Liver (tissue), 8 donors: ENCODE measurements at regions not wholly inside any gene's neighbourhood (a gene's known extent, or its start where the extent isn't known, plus 50 kb on each side); places are given as distances from the start of the nearest gene placed in this dataset.

Experiments
- DNase-seq: peaks from one replicate; pipeline ENCODE4 v3.0.0-alpha.2; 2017; ENCODE audit warnings: low spot score
- H3K27ac ChIP-seq, 2 donors: one replicate each; pipeline ENCODE4 v1.7.0; 2013; ENCODE audit warnings: inconsistent platforms in 2 of 2, low read length in 2 of 2, control low read depth in 1 of 2, low read depth in 1 of 2, mild to moderate bottlenecking in 1 of 2
- H3K27me3 ChIP-seq, 4 donors: one replicate each; pipeline versions ENCODE4 v1.6.1 to v1.7.0; 2013; ENCODE audit warnings: low read length in 3 of 4, inconsistent platforms in 1 of 4, mild to moderate bottlenecking in 1 of 4, moderate library complexity in 1 of 4; ENCODE audit not compliant: control insufficient read depth in 4 of 4, insufficient read depth in 4 of 4
- H3K36me3 ChIP-seq, 4 donors: one replicate each; pipeline versions ENCODE4 v1.6.1 to v1.7.0; 2013; ENCODE audit warnings: low read length in 3 of 4, mild to moderate bottlenecking in 3 of 4, low read depth in 1 of 4, moderate library complexity in 1 of 4; ENCODE audit not compliant: control insufficient read depth in 4 of 4, insufficient read depth in 3 of 4
- H3K4me1 ChIP-seq, 4 donors: one replicate each; pipeline versions ENCODE4 v1.6.1 to v1.7.0; 2013; ENCODE audit warnings: low read length in 3 of 4, mild to moderate bottlenecking in 3 of 4, moderate library complexity in 1 of 4; ENCODE audit not compliant: control insufficient read depth in 4 of 4, insufficient read depth in 4 of 4
- H3K4me3 ChIP-seq, 3 donors: one replicate each; pipeline versions ENCODE4 v1.6.1 to v1.7.0; 2013; ENCODE audit warnings: low read length in 3 of 3, control low read depth in 1 of 3, low read depth in 1 of 3, mild to moderate bottlenecking in 1 of 3
- H3K9ac ChIP-seq, 2 donors: one replicate each; pipeline ENCODE4 v1.7.0; 2013; ENCODE audit warnings: low read length in 2 of 2, mild to moderate bottlenecking in 2 of 2, moderate library complexity in 2 of 2, control low read depth in 1 of 2, low read depth in 1 of 2
- H3K9me3 ChIP-seq, 4 donors: one replicate each; pipeline versions ENCODE4 v1.6.1 to v1.7.0; 2013; ENCODE audit warnings: low read length in 3 of 4; ENCODE audit not compliant: control insufficient read depth in 4 of 4
- EGR1 ChIP-seq, 2 donors: IDR thresholded peaks; 2 replicates each; pipeline ENCODE4 v1.6.1; 2016 to 2018; ENCODE audit warnings: antibody characterized with exemption in 2 of 2, low read depth in 2 of 2
- FOXA1 ChIP-seq: IDR thresholded peaks from 2 replicates; pipeline ENCODE4 v1.6.1; 2016; ENCODE audit warnings: antibody characterized with exemption
- FOXA2 ChIP-seq: IDR thresholded peaks from 2 replicates; pipeline ENCODE4 v1.6.1; 2016; ENCODE audit warnings: antibody characterized with exemption
- GABPA ChIP-seq, 2 donors: IDR thresholded peaks in 1 of 2; conservative IDR thresholded peaks in 1 of 2; 2 replicates each; pipeline ENCODE4 v1.6.1; 2016; ENCODE audit warnings: antibody characterized with exemption in 2 of 2, mild to moderate bottlenecking in 1 of 2, moderate library complexity in 1 of 2
- HNF4A ChIP-seq, 2 donors: conservative IDR thresholded peaks; 2 replicates each; pipeline ENCODE4 v1.6.1; 2016; ENCODE audit warnings: antibody characterized with exemption in 2 of 2, mild to moderate bottlenecking in 2 of 2
- HNF4G ChIP-seq: IDR thresholded peaks from 2 replicates; pipeline ENCODE4 v1.6.1; 2016; ENCODE audit warnings: antibody characterized with exemption
- JUND ChIP-seq, 2 donors: IDR thresholded peaks; 2 replicates each; pipeline ENCODE4 v1.6.1; 2016; ENCODE audit warnings: antibody characterized with exemption in 2 of 2
- MAX ChIP-seq: IDR thresholded peaks from 2 replicates; pipeline ENCODE4 v1.6.1; 2016; ENCODE audit warnings: antibody characterized with exemption
- NR2F2 ChIP-seq: IDR thresholded peaks from 2 replicates; pipeline ENCODE4 v1.6.1; 2016; ENCODE audit warnings: antibody characterized with exemption
- RAD21 ChIP-seq, 2 donors: IDR thresholded peaks; 2 replicates each; pipeline ENCODE4 v1.6.1; 2016; ENCODE audit warnings: antibody characterized with exemption in 2 of 2, mild to moderate bottlenecking in 2 of 2
- REST ChIP-seq: IDR thresholded peaks from 2 replicates; pipeline ENCODE4 v1.6.1; 2016; ENCODE audit warnings: antibody characterized with exemption, mild to moderate bottlenecking
- RXRA ChIP-seq, 2 donors: IDR thresholded peaks; 2 replicates each; pipeline ENCODE4 v1.6.1; 2017 to 2018; ENCODE audit warnings: antibody characterized with exemption in 2 of 2, mild to moderate bottlenecking in 1 of 2
- SP1 ChIP-seq: IDR thresholded peaks from 2 replicates; pipeline ENCODE4 v1.6.1; 2018; ENCODE audit warnings: antibody characterized with exemption, mild to moderate bottlenecking
- TAF1 ChIP-seq: conservative IDR thresholded peaks from 2 replicates; pipeline ENCODE4 v1.6.1; 2016; ENCODE audit warnings: antibody characterized with exemption, mild to moderate bottlenecking
- YY1 ChIP-seq: IDR thresholded peaks from 2 replicates; pipeline ENCODE4 v1.6.1; 2016; ENCODE audit warnings: antibody characterized with exemption, mild to moderate bottlenecking
- ZBTB33 ChIP-seq: IDR thresholded peaks from 2 replicates; pipeline ENCODE4 v1.6.1; 2016; ENCODE audit warnings: antibody characterized with exemption
- WGBS: extraction: QIAGEN DNeasy Blood & Tissue Kit; methylation state at CpG from one replicate; pipeline ENCODE4 v1.1.7; 2013; 5-methylcytosine and 5-hydroxymethylcytosine counted together
- TF ChIP-seq, protein P1 (sequence below): IDR thresholded peaks from 2 replicates; pipeline ENCODE4 v1.6.1; 2016; ENCODE audit warnings: antibody characterized with exemption
- TF ChIP-seq, protein P2 (sequence below): fragments of 150-350 bp; IDR thresholded peaks from 2 replicates; pipeline ENCODE4 v1.5.1; 2017; ENCODE audit warnings: improper control_type of control experiment, low read depth, low read length; ENCODE audit not compliant: missing input control
- donor health status: healthy.
- donor health status: healthy.
- donor health status: healthy.
- donor health status: healthy.
- donor health status: healthy.

DNA sequence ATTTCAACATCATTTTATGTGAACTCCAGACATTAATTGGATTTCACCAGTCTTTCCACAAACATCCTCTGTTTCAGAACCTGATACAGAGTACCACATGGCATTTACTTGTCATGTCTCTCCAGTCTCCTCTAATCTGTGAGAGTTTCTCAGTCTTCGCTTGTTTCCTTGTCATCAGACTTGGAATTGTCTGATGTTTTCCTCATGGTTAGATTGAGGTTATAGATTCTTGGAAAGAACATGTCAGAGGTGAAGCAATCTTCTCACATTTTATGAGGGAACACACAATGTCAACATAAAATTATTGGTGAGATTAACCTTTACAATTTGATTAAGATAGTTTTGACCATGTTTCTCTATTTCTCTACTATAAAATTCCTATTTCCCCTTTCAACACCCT lies 74.9 kb upstream of the TMPRSS15 start:
- no peak for TF ChIP-seq HNF4G
- no peak for TF ChIP-seq RAD21 (IDR thresholded peaks at IDR 0.05)
- TF ChIP-seq GABPA (IDR thresholded peaks at IDR 0.05 in 1 of 2, conservative IDR thresholded peaks at IDR 0.05 in 1 of 2), result no peak
- no peak for TF ChIP-seq RXRA (IDR thresholded peaks at IDR 0.05)
- no peak for TF ChIP-seq NR2F2
- no peak for TF ChIP-seq YY1
- no peak for TF ChIP-seq MAX
- no peak for TF ChIP-seq HNF4A (conservative IDR thresholded peaks at IDR 0.05)
- no peak for TF ChIP-seq EGR1 (IDR thresholded peaks at IDR 0.05; ENCODE audit: low read depth in 2 of 2)
- no peak for TF ChIP-seq FOXA2
- no peak for TF ChIP-seq REST
- TF ChIP-seq, protein P1, sequence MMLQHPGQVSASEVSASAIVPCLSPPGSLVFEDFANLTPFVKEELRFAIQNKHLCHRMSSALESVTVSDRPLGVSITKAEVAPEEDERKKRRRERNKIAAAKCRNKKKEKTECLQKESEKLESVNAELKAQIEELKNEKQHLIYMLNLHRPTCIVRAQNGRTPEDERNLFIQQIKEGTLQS, result no peak
- DNase-seq, result no peak
- Histone ChIP-seq H3K36me3 (no peaks in the 10 kb centered on the region), H3K27me3 (no peaks in the 10 kb centered on the region), H3K9ac (no peak overlapping the region), H3K9me3 (no peaks in the 10 kb centered on the region), H3K4me1 (no peaks in the 10 kb centered on the region), H3K4me3 (no peak overlapping the region), H3K27ac (no peak overlapping the region)
- 59% methylated on average over 1 of the region's 1 CpG for WGBS

DNA sequence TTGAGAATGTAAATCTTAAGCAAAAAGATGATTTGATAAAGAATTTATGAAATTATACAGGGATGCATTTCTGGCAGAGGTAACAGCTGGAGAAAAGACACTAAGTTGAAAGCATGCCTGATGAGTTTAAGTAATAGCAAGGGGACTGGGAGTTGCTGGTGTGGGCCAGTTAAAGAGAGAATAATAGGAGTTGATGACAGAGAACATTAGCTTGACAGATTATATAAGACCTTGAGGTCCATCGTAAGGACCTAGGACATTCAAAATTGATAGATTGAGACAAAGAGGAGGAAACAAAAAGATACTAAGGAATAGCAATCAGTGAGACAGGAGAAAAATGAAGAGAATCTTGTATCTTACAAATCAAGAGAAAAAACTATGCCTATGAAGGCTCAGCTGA lies 84.7 kb upstream of the TMPRSS15 start:
- no peak overlapping the region for H3K4me3 ChIP-seq

More for the DNA sequence above, 84.7 kb upstream of the TMPRSS15 start:
- no peaks in the 10 kb centered on the region for H3K27me3 ChIP-seq
- no peak overlapping the region for H3K27ac ChIP-seq
- no peak overlapping the region for H3K9ac ChIP-seq
- H3K9me3 ChIP-seq, result no peaks in the 10 kb centered on the region
- TF ChIP-seq RAD21 (IDR thresholded peaks at IDR 0.05) (no peak), FOXA1 (no peak), NR2F2 (no peak), HNF4G (no peak), ZBTB33 (no peak), SP1 (no peak), GABPA (IDR thresholded peaks at IDR 0.05 in 1 of 2, conservative IDR thresholded peaks at IDR 0.05 in 1 of 2) (no peak), HNF4A (conservative IDR thresholded peaks at IDR 0.05) (no peak), MAX (no peak), FOXA2 (no peak), EGR1 (IDR thresholded peaks at IDR 0.05; ENCODE audit: low read depth in 2 of 2) (no peak), REST (no peak), JUND (IDR thresholded peaks at IDR 0.05) (no peak), TAF1 (no peak), YY1 (no peak)
- TF ChIP-seq, protein P1, result no peak
- TF ChIP-seq, protein P2, sequence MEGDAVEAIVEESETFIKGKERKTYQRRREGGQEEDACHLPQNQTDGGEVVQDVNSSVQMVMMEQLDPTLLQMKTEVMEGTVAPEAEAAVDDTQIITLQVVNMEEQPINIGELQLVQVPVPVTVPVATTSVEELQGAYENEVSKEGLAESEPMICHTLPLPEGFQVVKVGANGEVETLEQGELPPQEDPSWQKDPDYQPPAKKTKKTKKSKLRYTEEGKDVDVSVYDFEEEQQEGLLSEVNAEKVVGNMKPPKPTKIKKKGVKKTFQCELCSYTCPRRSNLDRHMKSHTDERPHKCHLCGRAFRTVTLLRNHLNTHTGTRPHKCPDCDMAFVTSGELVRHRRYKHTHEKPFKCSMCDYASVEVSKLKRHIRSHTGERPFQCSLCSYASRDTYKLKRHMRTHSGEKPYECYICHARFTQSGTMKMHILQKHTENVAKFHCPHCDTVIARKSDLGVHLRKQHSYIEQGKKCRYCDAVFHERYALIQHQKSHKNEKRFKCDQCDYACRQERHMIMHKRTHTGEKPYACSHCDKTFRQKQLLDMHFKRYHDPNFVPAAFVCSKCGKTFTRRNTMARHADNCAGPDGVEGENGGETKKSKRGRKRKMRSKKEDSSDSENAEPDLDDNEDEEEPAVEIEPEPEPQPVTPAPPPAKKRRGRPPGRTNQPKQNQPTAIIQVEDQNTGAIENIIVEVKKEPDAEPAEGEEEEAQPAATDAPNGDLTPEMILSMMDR, result no peak
- DNase-seq, result no peak
- 83% methylated on average over 1 of the region's 1 CpG for WGBS
- H3K36me3 ChIP-seq, result no peaks in the 10 kb centered on the region
- H3K4me1 ChIP-seq, result no peaks in the 10 kb centered on the region
